Effector CD8-positive, alpha-beta T cell (primary cell): ENCODE measurements at regions not wholly inside any gene's neighbourhood (a gene's known extent, or its start where the extent isn't known, plus 50 kb on each side); places are given as distances from the start of the nearest gene placed in this dataset.
"Not testable (repeated sequence)": the region's sequence is repeated elsewhere in the genome, so short reads cannot be mapped to it uniquely, and the experiment has no call there.

Source experiments
- DNase-seq: peaks from one replicate; lab custom pipeline; 2025; lab: John Stamatoyannopoulos, UW

DNA sequence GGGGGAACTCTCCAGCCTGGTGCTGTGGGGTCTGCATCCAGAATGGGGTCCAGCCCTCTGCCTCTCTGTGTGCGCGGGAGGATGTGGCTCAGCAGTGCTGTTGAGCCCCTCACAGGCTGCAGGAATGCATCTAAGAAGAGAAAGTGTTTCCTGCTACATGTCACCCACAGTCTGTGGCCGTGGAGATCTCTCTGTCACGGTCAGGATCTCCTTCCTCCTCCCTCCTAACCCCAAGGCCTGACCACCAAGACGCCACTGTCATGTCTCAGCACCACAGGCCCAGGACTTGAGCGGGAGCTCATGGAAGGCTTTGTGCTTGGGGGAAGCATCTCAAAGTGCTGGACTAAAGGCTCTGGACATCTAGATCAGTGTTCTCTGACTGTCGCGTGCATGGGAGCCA lies 90.1 kb downstream of the SREK1 start:
- no peak for DNase-seq

DNA sequence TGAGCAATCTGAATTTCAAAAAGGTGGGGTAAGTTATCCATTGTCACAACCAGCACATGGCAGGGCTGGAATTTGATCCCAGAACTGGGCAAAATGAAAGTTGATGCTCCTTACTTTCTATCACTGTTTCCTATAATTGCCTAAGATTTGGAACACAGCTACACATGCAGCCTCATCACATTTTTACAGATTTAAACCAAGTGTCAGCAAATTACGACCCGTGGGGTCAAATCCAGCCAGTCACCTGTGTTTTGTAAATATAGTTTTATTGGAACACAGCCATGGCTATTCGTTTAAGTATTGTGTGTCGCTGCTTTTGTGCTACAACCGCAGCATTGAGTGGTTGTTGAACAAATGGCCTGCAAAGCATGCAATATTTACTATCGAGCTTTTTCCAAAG lies 94.3 kb downstream of the SREK1 start:
- no peak for DNase-seq

DNA sequence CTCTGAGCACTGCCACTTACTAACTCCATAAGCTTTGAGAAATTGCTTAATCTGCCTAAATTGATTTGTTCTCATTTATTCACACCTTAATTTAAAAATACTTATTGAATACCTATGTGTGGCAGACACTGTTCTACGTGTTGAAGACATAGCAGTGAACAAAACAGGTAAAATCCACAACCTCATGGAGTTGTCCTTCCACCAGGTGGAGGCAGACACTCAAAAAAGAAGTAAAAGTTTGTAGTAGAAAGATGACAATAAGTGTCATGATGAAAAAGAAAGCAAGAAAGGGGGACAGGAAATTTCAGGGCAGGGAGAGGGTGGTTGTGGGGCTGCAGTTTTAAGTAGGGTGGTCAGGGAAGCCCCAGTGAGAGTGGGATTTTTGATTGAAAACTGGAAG lies 94.9 kb downstream of the SREK1 start:
- DNase-seq: no peak

DNA sequence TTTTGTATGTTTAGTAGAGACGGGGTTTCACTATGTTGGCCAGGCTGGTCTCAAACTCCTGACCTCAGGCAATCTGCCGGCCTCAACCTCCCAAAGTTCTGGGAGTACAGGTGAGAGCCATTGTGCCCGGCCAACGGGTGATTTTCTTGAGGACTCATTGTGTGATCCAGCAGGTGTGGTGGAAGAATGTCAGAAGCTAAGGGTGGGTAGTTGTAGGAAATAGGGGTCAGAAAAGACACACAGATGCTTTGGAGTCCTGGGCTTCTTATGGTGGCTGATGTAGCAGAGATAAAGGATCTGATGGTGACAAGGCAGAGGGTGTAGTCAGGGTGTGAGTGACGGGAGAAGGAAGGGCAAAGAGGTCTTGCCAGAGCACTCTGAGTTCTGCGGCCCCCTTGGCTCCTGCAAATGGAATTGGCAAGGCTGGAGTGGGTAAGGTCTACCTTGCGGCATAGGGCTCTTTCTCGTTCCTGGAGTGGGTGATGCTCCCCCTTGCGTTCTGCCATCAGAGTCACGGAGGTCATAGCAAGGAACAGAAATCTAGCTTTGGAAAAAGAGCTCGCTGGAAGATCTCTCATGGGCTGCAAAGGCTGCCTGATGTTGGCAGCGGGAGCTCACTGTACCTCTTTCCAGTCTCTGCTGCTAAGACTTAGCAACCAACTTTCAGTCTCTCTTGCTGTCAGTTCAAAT lies 97.2 kb downstream of the SREK1 start:
- no peak for DNase-seq

DNA sequence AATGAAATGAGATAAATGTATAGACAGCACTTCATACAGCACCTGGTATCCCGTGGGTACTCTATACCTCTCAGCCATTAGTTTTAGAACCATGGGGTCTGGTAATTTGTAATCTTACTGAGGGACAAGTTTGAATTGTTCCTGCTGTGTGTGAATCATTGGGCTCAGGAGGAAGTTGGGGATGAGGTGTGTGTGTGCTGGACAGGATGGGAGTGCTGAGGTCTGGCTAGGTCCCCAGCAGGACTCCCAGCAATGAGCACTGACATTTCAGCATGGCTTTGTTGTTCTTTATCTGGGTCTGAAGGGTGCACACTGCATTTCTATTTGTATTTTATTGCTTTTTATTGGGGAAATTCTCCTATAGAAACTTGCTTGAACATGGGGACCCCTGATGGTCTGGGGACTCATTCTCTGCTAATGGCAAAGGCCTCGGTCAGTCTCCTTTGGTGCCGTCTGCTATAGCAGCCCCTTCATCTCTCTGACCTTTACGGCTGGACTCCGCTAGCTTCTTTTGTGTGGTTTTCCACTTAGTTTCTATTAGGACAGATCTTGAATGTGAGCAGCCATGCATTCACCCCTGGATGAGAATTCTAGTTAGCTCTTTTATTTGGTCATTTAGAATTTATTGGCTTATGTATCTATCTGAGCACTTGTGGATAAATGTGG lies 98.1 kb downstream of the SREK1 start:
- DNase-seq: no peak

DNA sequence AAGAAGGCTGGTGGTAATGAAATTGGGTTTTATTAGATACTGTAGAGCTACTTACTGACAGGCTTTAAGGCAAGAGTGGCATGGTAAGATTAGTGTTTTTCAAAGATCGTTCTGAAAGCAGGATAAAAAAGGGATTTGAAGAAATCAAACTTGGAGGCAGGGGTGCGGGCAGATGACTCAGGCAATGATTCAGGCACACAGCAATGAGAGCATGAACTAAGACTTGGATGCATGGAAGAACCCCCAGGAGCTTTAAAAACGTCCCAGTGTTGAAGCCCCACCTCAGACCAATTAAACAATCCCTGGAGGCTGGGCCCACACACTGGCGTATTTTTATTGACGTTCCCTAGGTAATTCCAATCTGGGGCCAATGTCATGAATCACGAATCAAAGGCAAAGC lies 102.5 kb downstream of the SREK1 start:
- no peak for DNase-seq

DNA sequence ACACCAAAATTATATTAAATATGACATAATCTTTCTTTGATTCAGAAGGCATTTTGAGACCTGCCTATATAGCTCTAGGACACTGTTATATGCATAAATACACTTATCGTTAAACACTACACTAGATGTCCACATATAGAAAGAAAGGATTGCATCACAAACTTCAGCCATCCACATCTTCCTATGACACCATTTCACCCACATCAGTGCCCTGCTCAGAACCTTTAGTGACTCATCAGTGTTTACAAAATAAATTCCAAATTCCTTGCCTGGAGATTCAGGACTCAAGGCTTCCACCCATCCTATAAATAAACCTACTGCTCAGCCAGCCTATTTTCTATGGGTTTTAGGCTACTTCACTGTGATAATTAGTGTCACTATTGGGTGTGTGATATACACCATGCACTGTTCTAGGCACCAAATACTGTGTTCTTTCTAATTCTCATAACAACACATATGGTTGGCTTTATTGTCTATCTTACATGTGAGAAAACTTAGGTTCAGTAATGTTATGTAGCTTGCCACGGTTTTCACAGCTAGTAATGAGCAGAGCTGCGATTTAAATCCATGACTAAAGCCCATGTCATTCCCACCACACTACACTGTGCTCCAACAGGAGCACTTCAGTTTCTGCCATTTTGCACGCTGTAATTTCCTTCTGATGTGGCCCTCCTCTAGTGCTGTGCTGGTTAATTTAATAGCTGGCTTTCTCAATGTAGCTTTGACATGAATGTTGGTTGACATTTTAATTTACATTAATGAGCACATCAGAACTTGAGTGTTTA lies 103.3 kb downstream of the SREK1 start:
- no peak for DNase-seq

DNA sequence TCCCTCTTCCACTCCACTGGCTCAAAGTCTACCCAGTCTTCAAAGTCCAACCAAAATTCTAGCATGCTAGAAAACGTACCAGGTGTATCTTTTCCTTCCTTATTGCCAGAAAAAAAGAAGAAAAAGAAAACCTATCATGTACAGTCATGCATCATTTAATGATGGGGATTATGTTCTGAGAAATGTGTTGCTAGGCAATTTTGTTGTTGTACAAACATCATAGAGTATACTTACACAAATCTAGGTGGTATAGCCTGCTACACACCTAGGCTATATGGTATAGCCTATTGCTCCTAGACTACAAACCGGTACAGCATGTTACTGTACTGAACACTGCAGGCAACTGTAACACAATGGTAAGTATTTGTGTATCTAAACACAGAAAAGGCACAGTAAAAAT lies 104.8 kb downstream of the SREK1 start:
- no peak for DNase-seq

DNA sequence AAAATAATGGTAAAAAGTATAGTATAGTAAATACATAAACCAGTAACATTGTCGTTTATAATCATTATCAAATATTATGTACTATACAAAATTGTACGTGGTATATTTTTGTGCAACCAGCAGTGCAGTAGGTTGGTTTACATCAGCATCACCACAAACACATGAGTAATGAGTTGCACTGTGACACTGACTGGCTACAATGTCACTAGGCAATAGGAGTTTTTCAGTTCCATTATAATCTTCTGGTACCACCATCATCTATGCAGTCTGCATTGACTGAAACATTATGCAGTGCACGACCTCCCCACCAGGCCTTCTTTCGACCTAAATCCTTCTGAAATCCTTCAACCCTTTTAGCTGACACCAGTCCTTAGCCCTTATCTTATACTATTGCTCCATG lies 105.8 kb downstream of the SREK1 start:
- no peak for DNase-seq

DNA sequence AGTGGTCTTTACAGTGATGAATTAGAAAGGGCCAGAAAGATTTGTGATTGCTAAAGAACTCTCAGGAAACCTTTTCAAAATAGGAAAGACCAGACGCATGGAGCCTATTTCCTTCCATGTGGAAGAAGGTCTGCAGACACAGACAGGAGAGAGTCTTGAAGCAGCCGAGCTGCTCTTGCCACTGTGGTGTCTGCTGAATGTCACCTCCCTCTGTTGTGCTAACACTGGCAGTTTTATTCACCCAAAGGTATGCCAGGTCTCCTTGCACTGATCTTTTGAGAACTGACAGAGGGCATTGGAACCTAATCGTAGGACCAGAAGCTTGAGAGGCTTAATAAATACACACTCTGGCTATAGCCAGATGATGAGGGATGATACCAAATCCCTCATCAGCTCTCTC lies 108.7 kb downstream of the SREK1 start:
- no peak for DNase-seq

DNA sequence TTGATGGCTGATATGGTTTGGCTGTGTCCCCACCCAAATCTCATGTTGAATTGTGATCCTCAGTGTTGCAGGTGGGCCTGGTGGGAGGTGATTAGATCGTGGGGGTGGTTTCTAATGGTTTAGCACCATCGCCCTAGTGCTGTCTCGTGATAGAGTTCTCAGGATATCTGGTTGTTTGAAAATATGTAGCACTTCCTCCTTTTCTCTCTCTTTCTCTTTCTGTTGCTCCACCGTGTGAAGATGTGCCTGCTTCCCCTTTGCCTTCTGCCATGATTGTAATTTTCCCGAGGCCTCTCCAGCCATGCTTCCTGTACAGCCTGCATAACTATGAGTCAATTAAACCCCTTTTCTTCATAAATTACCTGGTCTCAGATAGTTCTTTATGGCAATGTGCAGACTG lies 111.6 kb downstream of the SREK1 start:
- no peak for DNase-seq

DNA sequence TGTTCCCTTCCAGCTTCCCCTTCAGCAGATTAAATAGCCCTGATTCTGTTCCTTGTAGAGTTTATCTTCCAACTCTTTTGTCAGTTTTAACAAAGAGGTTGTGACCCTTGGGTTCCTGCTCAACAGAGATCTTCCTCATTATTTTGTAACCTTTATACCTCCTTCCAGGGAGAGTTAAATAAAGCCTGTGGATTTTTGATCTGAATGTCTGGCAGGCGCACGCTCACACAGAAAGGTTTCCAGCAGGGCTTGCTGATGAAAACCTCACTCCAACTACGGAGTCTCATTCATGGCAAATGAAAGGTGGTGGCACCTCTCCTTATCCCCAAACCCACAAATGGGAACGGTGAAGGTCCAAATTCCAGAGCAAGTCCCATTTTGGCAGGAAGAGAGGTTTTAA lies 129.0 kb downstream of the SREK1 start:
- DNase-seq: no peak

DNA sequence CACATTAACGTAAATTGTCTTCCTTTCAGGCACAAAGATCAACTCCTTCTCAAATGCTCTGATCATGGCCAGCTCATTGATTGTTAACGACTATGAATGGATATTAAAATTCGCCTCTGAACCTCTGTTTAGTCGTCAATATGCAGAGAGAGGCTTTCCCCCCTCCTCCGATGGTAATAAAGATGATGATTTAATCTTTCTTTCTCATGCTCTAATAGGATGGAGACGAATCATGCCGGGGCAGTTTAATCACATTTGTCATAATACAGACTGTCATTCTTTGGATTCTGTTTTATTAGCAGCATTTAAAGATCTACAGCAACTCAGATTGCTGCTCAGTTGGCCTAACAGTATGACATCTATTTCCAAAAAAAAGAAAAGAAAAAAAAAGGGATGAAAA lies 132.9 kb downstream of the SREK1 start:
- DNase-seq: no peak

DNA sequence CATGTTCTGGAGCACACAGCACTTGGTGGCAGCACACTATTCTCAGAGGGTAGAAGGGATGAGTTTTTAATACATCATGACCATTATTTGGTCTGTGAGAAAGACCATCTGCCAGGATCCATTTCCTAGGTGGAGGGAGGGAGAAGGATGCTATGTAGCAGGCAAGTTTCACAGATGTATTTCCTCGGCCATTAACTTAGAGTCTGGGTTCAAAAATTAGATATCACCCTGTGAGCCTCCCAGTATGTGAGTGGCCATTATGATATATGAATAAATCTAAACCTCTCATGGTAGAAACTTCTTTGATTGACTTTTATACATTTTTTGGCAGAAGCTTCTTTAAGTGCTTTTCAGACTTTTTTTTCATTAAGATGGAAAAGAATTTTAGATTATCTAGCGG lies 133.9 kb downstream of the SREK1 start:
- DNase-seq: no peak

DNA sequence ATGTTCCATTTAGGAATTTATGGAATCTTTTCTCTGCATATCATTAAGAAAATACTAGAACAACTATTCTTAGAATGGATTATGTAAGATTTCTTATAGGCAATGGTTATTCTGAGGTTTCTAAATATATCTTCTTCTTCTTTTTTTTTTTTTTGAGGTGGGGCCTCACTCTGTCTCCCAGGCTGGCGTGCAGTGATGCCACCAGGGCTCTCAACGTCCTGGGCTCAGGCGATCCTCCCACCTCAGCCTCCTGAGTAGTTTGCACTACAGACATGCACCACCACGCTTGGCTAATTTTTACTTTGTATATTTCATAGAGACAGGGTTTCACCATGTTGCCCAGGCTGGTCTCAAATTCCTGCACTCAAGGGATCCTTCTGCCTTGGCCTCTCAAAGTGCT lies 137.2 kb downstream of the SREK1 start:
- no peak for DNase-seq

DNA sequence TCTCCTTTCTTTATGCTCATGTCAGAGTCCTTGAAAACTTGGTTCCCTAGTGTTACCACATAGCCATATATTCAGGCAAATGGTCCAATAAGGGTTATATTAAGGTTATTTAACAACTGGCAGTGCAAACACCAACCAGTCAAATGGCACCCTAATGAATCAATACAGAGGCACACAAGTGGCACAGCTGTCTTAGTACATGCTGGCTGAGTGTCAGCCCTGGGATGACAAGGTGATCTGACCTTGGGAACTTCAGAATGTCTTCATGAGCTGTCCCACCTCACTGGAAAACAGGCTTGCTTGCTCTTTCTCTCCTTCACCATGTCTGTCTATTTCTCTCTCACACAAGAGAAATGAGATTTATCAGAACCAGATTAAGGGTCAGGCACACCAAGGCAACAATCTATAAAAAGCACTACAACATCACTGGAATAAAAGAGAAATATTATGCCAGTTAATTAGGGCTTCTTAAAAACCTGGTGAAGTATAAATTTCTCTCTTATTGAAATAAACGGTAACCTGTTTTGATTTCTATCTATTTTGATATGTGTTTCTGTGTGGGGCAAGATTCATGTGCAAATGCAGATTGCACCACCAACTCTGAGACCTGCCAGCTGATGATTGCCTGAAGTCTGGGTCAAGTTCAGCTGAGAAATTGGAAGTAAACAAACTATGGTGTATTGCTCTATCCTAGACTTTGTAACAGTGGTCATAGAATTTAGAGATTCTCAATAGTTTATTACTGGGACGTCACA lies 140.7 kb downstream of the SREK1 start:
- no peak for DNase-seq

DNA sequence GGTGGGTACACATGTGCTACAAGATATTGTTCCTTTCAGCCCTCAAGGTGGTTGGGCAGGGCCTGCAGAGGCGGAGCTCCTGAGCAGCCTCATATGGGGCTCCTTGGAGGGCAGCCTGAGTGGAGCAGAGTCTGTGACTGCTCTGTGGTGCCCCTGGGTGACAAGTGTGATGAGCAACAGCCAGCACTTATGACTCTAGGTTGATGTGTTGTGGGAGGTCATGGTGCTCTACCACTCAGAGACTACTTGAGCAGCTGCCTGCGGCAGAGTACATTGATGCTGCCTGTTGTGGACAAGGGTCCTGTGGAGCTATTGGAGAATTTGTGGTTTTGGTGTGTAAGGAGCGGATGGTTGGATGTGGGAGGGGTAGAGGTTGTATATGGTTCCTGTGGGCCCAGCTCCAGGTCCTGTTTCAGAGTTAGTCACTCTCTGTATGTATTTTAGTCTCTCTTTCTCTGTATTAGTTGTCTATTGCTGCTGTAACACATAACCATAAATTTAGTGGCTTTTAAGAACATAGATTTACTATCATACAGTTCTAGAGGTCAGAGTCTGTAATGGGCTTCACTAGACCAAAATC lies 141.3 kb downstream of the SREK1 start:
- DNase-seq: no peak

DNA sequence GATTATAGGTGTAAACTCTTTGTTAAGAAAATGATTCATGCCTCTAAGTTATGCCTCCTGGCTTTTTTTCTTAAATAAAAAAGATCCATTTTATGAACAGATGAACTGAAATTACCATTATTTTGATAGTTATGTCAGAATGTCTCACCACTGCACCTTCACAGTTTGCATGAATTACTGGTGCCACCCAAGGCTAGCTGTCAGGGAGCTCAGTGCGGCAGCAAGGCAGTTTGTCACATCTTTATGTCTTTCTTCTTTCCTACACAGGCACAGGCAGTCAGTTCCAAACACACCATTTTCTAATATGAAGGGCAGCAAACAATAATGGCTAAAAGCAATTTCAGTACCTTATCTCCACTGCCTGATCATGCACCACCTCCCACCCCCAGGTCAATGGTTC lies 147.7 kb downstream of the SREK1 start:
- DNase-seq: no peak

DNA sequence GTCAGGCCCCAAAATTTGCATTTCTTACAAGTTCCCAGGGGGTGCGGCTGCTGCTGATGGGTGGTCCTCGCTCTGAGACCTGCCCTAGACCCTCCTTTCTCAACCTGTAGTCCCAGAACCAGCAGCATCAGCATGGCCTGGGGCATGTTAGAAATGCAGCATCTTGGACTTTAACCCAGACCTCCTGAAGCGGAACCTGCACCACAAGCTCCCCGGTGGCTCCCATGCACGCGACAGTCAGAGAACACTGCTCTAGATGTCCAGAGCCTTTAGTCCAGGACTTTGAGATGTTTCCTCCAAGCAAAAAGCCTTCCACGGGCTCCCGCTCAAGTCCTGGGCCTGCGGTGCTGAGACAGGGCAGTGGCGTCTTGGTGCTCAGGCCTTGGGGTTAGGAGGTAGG lies 149.8 kb downstream of the SREK1 start:
- not testable (repeated sequence) for DNase-seq

DNA sequence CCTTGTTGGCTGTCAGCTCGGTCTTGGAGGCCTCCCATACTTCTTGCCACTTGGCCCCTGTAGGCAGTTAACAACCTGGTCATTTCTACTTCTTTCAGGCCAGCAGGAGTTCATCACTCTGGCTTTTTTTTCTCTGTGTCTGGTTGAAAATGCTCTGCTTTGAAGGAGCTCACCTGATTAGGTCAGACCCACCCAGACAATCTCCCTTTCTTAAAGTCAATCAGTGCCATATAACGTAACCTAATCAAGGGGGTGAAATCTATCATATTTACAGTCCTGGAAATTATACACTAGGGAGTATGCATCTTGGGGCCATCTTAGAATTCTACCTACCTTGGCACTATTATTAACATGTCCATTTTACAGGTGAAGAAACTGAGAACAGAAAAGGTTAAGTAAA lies 155.4 kb downstream of the SREK1 start:
- no peak for DNase-seq

DNA sequence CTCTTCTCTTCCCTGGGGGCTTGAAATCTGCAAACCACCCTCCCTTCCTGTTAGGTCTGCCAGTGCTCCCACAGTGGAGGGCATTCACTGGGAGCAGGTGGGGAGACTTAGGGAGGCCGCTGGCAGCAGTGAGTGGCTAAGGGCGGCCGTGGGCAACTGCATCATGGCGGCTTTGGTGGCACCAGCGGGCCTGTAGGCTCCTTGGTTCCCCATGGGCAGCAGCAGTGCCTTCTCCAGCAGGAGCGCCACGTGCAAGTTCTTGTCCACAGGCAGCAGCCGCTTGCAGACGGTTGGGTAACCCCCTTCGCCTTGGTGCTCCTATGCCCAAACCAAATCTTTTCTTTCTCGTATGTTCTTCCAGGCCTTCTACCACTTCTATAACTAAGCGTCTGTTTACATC lies 158.2 kb downstream of the SREK1 start:
- no peak for DNase-seq
